HG03045 (cell line): ENCODE measurements at regions not wholly inside any gene's neighbourhood (a gene's known extent, or its start where the extent isn't known, plus 50 kb on each side); places are given as distances from the start of the nearest gene placed in this dataset.

Experiments
- ATAC-seq: cut with Tn5 transposase; IDR thresholded peaks from one replicate; pipeline ENCODE4 v1.9.1; 2021; ENCODE audit warnings: mild to moderate bottlenecking, moderate library complexity; ENCODE audit not compliant: unreplicated experiment

- ATAC-seq = no peak
Observed at GRCh38 chr16:80054647-80055046, 454.1 kb upstream of the MAF start.

- no peak for ATAC-seq
Observed at GRCh38 chr16:80051040-80051439, 450.5 kb upstream of the MAF start.

- no peak for ATAC-seq
Observed at GRCh38 chr16:80048250-80048649, 447.7 kb upstream of the MAF start.

GRCh38 chr16:80047842-80048241 is 447.3 kb upstream of the MAF start:
- no peak for ATAC-seq

- ATAC-seq = no peak
Observed at GRCh38 chr16:80046848-80047247, 446.3 kb upstream of the MAF start.

- ATAC-seq = no peak
Observed at GRCh38 chr16:80046261-80046660, 445.7 kb upstream of the MAF start.

- no peak for ATAC-seq
Observed at GRCh38 chr16:80045861-80046260, 445.3 kb upstream of the MAF start.

- no peak for ATAC-seq
Observed at GRCh38 chr16:80041410-80041809, 440.9 kb upstream of the MAF start.

- no peak for ATAC-seq
Observed at GRCh38 chr16:80040814-80041213, 440.3 kb upstream of the MAF start.

GRCh38 chr16:80040413-80040812 is 439.9 kb upstream of the MAF start:
- ATAC-seq = no peak

- ATAC-seq = no peak
Observed at GRCh38 chr16:80039777-80040176, 439.2 kb upstream of the MAF start.

- no peak for ATAC-seq
Observed at GRCh38 chr16:80038566-80038965, 438.0 kb upstream of the MAF start.

- no peak for ATAC-seq
Observed at GRCh38 chr16:80034948-80035663, 434.6 kb upstream of the MAF start.

- ATAC-seq = no peak
Observed at GRCh38 chr16:80034469-80034826, 433.9 kb upstream of the MAF start.

GRCh38 chr16:80033783-80034468 is 433.4 kb upstream of the MAF start:
- no peak for ATAC-seq

- no peak for ATAC-seq
Observed at GRCh38 chr16:80029761-80030481, 429.4 kb upstream of the MAF start.

- no peak for ATAC-seq
Observed at GRCh38 chr16:80029381-80029630, 428.8 kb upstream of the MAF start.

GRCh38 chr16:80028581-80029380 is 428.2 kb upstream of the MAF start:
- ATAC-seq = no peak

- no peak for ATAC-seq
Observed at GRCh38 chr16:80027007-80027965, 426.7 kb upstream of the MAF start.

GRCh38 chr16:80025236-80025635 is 424.7 kb upstream of the MAF start:
- ATAC-seq = no peak
